ENCODE measurements at regions not wholly inside any gene's neighbourhood (a gene's known extent, or its start where the extent isn't known, plus 50 kb on each side); places are given as distances from the start of the nearest gene placed in this dataset.

GRCh38 chr13:111511805-111512504 lies 191.5 kb downstream of the TEX29 start:
- no peaks in the 10 kb centered on the region for H3K4me1 ChIP-seq (ENCODE audit: control insufficient read depth, extremely low read depth, insufficient read depth, low read length)
- no peak overlapping the region for H2AFZ ChIP-seq (ENCODE audit: low read length)
- H3K4me3 ChIP-seq (replicated peaks in 1 of 4; ENCODE audit: control extremely low read depth in 1 of 4, insufficient read depth in 1 of 4, low read depth in 3 of 4, low read length in 4 of 4): no peak overlapping the region
- DNase-seq (ENCODE audit: low read depth in 2 of 2): no peak
- no peaks in the 10 kb centered on the region for H3K79me2 ChIP-seq (ENCODE audit: control insufficient read depth, insufficient read depth, low read length)
- no peak overlapping the region for H3K9ac ChIP-seq (ENCODE audit: insufficient read depth, low read length)
- no peak overlapping the region for H3K27ac ChIP-seq (ENCODE audit: insufficient read depth, low read length)
- H4K20me1 ChIP-seq (ENCODE audit: control insufficient read depth, extremely low read depth, insufficient read depth, low read length): no peaks in the 10 kb centered on the region
- H3K36me3 ChIP-seq (ENCODE audit: control insufficient read depth, insufficient read depth, low read length): no peaks in the 10 kb centered on the region
- no peaks in the 10 kb centered on the region for H3K27me3 ChIP-seq (ENCODE audit: control insufficient read depth, insufficient read depth, low read length)
- H3K4me2 ChIP-seq (ENCODE audit: extremely low read depth, insufficient read depth, low read length): no peak overlapping the region
- H3K9me3 ChIP-seq (ENCODE audit: control insufficient read depth, insufficient read depth, low read depth, low read length): no peaks in the 10 kb centered on the region
- TF ChIP-seq EZH2 (IDR thresholded peaks at IDR 0.05; ENCODE audit: low read length, missing control alignments): no peak
- TF ChIP-seq, protein P1, sequence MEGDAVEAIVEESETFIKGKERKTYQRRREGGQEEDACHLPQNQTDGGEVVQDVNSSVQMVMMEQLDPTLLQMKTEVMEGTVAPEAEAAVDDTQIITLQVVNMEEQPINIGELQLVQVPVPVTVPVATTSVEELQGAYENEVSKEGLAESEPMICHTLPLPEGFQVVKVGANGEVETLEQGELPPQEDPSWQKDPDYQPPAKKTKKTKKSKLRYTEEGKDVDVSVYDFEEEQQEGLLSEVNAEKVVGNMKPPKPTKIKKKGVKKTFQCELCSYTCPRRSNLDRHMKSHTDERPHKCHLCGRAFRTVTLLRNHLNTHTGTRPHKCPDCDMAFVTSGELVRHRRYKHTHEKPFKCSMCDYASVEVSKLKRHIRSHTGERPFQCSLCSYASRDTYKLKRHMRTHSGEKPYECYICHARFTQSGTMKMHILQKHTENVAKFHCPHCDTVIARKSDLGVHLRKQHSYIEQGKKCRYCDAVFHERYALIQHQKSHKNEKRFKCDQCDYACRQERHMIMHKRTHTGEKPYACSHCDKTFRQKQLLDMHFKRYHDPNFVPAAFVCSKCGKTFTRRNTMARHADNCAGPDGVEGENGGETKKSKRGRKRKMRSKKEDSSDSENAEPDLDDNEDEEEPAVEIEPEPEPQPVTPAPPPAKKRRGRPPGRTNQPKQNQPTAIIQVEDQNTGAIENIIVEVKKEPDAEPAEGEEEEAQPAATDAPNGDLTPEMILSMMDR (conservative IDR thresholded peaks at IDR 0.05 in 1 of 2, IDR thresholded peaks at IDR 0.05 in 1 of 2; ENCODE audit: low read depth in 1 of 2, low read length in 2 of 2): no peak

DNA sequence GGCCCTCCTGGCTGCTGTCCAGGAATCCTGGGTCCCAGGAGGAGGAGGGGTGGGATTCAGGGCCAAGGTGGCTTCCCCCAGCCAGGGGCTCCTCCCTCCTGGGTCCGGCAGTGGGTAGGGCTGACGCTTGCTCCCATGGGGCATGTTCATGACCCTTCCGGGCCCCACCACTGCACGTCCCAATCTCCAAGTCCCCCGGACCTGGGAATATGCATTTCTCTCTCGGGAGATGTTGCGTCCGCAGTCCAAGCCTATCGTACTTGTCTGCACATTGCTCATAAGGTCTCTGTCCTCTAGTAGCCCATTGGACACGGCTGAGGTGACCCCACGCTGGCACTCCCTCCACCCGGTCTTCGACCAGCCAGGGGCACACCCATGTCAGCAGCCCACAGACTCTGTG lies 192.3 kb downstream of the TEX29 start:
- H4K20me1 ChIP-seq (ENCODE audit: control insufficient read depth, extremely low read depth, insufficient read depth, low read length): no peaks in the 10 kb centered on the region
- no peaks in the 10 kb centered on the region for H3K4me1 ChIP-seq (ENCODE audit: control insufficient read depth, extremely low read depth, insufficient read depth, low read length)
- no peak overlapping the region for H2AFZ ChIP-seq (ENCODE audit: low read length)
- H3K4me3 ChIP-seq (replicated peaks in 1 of 4; ENCODE audit: control extremely low read depth in 1 of 4, insufficient read depth in 1 of 4, low read depth in 3 of 4, low read length in 4 of 4): no peak overlapping the region
- no peaks in the 10 kb centered on the region for H3K9me3 ChIP-seq (ENCODE audit: control insufficient read depth, insufficient read depth, low read depth, low read length)
- no peak overlapping the region for H3K4me2 ChIP-seq (ENCODE audit: extremely low read depth, insufficient read depth, low read length)
- H3K27ac ChIP-seq (ENCODE audit: insufficient read depth, low read length): no peak overlapping the region
- no peak overlapping the region for H3K9ac ChIP-seq (ENCODE audit: insufficient read depth, low read length)
- TF ChIP-seq, protein P1 (conservative IDR thresholded peaks at IDR 0.05 in 1 of 2, IDR thresholded peaks at IDR 0.05 in 1 of 2; ENCODE audit: low read depth in 1 of 2, low read length in 2 of 2): no peak
- no peak for TF ChIP-seq EZH2 (IDR thresholded peaks at IDR 0.05; ENCODE audit: low read length, missing control alignments)
- no peaks in the 10 kb centered on the region for H3K27me3 ChIP-seq (ENCODE audit: control insufficient read depth, insufficient read depth, low read length)
- H3K36me3 ChIP-seq (ENCODE audit: control insufficient read depth, insufficient read depth, low read length): no peaks in the 10 kb centered on the region
- no peak for DNase-seq (ENCODE audit: low read depth in 2 of 2)
- H3K79me2 ChIP-seq (ENCODE audit: control insufficient read depth, insufficient read depth, low read length): no peaks in the 10 kb centered on the region

- Histone ChIP-seq H2AFZ (ENCODE audit: low read length) (no peak overlapping the region), H3K36me3 (ENCODE audit: control insufficient read depth, insufficient read depth, low read length) (no peaks in the 10 kb centered on the region), H3K27me3 (ENCODE audit: control insufficient read depth, insufficient read depth, low read length) (no peaks in the 10 kb centered on the region), H3K9ac (ENCODE audit: insufficient read depth, low read length) (no peak overlapping the region), H3K79me2 (ENCODE audit: control insufficient read depth, insufficient read depth, low read length) (no peaks in the 10 kb centered on the region), H3K27ac (ENCODE audit: insufficient read depth, low read length) (no peak overlapping the region), H4K20me1 (ENCODE audit: control insufficient read depth, extremely low read depth, insufficient read depth, low read length) (no peaks in the 10 kb centered on the region), H3K9me3 (ENCODE audit: control insufficient read depth, insufficient read depth, low read depth, low read length) (no peaks in the 10 kb centered on the region), H3K4me2 (ENCODE audit: extremely low read depth, insufficient read depth, low read length) (no peak overlapping the region), H3K4me3 (replicated peaks in 1 of 4; ENCODE audit: control extremely low read depth in 1 of 4, insufficient read depth in 1 of 4, low read depth in 3 of 4, low read length in 4 of 4) (no peak overlapping the region), H3K4me1 (ENCODE audit: control insufficient read depth, extremely low read depth, insufficient read depth, low read length) (no peaks in the 10 kb centered on the region)
- no peak for TF ChIP-seq EZH2 (IDR thresholded peaks at IDR 0.05; ENCODE audit: low read length, missing control alignments)
- TF ChIP-seq, protein P1 (conservative IDR thresholded peaks at IDR 0.05 in 1 of 2, IDR thresholded peaks at IDR 0.05 in 1 of 2; ENCODE audit: low read depth in 1 of 2, low read length in 2 of 2): no peak
- DNase-seq (ENCODE audit: low read depth in 2 of 2): no peak
These were observed 193.5 kb downstream of the TEX29 start for GRCh38 chr13:111513766-111514609.
